ENCODE measurements at regions not wholly inside any gene's neighbourhood (a gene's known extent, or its start where the extent isn't known, plus 50 kb on each side); places are given as distances from the start of the nearest gene placed in this dataset.

DNA sequence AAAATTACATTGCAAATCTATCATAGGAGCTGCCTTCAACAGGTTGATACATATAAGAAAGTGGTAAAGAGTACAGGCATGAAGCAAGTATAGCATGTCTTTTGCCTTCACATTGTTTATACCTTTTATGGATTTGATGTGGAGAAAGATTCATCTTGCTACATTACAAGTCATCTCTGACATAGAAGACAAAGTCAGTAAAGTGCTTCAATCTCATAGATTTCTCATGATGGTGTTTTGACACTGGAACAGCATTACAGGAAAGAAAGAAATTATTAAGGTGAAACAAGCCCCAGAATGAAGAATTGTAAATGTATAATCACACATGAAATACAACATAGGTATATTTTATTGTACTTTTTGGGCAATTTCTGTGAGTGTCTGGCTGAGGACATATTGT lies 580.7 kb upstream of the MMS22L start:
- DNase-seq (ENCODE audit: extremely low read depth, low read depth), result no peak
- no peak overlapping the region for H3K4me3 ChIP-seq (replicated peaks; ENCODE audit: low read depth, low read length)
- TF ChIP-seq, protein P1, sequence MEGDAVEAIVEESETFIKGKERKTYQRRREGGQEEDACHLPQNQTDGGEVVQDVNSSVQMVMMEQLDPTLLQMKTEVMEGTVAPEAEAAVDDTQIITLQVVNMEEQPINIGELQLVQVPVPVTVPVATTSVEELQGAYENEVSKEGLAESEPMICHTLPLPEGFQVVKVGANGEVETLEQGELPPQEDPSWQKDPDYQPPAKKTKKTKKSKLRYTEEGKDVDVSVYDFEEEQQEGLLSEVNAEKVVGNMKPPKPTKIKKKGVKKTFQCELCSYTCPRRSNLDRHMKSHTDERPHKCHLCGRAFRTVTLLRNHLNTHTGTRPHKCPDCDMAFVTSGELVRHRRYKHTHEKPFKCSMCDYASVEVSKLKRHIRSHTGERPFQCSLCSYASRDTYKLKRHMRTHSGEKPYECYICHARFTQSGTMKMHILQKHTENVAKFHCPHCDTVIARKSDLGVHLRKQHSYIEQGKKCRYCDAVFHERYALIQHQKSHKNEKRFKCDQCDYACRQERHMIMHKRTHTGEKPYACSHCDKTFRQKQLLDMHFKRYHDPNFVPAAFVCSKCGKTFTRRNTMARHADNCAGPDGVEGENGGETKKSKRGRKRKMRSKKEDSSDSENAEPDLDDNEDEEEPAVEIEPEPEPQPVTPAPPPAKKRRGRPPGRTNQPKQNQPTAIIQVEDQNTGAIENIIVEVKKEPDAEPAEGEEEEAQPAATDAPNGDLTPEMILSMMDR (IDR thresholded peaks at IDR 0.05; ENCODE audit: low read depth, low read length, missing control alignments), result no peak

DNA sequence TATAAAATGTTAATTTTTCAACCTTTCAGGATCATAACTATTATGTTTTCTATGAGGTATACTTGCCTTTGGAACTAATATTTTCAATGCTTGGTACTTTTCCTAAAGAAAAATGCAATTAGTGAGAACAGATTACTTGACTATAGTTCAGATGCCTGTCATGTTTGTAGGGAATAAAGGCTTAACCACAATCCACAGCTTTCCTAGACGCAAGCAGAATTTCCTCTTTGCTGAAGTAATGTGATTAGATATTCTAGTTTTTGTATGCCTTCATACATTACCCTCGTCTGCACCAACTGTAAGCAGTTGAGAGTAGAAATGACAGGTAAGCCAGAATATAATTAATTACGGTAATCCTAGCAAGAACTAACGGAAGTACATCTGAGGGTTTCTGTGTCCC lies 581.4 kb upstream of the MMS22L start:
- TF ChIP-seq, protein P1 (IDR thresholded peaks at IDR 0.05; ENCODE audit: low read depth, low read length, missing control alignments), result no peak
- no peak overlapping the region for H3K4me3 ChIP-seq (replicated peaks; ENCODE audit: low read depth, low read length)
- DNase-seq (ENCODE audit: extremely low read depth, low read depth), result no peak

DNA sequence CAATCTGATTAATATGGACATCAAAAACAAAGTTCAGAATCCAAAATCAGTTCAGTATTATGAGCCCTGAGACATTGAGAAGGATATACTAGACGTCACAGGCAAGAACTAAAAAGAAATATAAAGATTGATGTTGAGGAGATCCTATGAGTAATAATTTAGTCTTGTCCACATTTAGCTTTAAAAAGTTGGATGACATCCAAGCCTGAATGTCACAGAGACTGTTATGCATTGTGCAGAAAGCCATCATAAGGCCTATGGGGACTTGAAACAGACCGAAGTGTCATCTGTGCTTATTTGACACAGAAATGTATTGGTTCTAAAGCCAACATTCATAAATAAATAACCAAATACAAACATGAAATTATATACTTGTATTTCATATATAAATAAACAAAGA lies 581.8 kb upstream of the MMS22L start:
- H3K4me3 ChIP-seq (replicated peaks; ENCODE audit: low read depth, low read length), result no peak overlapping the region
- TF ChIP-seq, protein P1 (IDR thresholded peaks at IDR 0.05; ENCODE audit: low read depth, low read length, missing control alignments), result no peak
- no peak for DNase-seq (ENCODE audit: extremely low read depth, low read depth)

DNA sequence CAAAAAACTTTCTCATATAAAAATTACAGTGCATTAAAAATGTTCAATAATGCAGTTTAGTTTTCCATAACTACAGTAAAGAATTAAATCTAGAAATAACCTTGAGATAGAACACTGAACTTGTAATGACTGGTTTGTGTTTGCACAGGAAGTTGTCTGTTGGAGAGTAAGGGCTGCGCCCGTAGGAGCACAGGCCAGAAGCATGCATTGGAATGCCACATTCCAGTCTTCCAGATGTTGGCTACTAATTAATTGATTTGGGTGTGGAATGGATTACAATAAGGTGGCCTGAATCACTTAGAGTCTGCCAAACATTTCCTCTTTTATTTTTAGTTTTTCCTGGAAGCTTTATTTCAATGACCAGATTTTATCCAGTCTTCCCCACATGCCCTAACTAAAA lies 582.6 kb upstream of the MMS22L start:
- TF ChIP-seq, protein P1 (IDR thresholded peaks at IDR 0.05; ENCODE audit: low read depth, low read length, missing control alignments), result no peak
- no peak for DNase-seq (ENCODE audit: extremely low read depth, low read depth)

DNA sequence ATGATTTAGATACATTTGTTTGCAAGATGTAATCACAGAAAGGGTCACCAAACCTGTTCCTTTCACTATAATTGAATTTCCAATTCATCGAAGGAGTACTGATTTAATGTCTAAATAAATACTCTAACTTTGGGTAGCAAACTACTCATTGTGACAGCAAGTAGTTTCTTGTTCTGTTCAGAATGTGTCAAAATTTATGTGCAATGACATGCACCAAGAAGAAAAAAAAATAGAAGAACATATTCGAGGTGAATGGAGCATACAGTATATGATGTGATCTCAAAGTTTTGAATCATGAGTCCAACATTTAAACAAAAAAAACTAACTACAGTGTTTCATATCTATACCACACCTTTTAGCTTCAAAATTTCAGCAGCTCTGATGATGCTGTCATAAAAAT lies 583.6 kb upstream of the MMS22L start:
- TF ChIP-seq, protein P1 (IDR thresholded peaks at IDR 0.05; ENCODE audit: low read depth, low read length, missing control alignments), result no peak
- no peak overlapping the region for H3K4me3 ChIP-seq (replicated peaks; ENCODE audit: low read depth, low read length)
- no peak for DNase-seq (ENCODE audit: extremely low read depth, low read depth)

More for the DNA sequence above, 582.6 kb upstream of the MMS22L start:
- H3K4me3 ChIP-seq (replicated peaks; ENCODE audit: low read depth, low read length), result no peak overlapping the region

DNA sequence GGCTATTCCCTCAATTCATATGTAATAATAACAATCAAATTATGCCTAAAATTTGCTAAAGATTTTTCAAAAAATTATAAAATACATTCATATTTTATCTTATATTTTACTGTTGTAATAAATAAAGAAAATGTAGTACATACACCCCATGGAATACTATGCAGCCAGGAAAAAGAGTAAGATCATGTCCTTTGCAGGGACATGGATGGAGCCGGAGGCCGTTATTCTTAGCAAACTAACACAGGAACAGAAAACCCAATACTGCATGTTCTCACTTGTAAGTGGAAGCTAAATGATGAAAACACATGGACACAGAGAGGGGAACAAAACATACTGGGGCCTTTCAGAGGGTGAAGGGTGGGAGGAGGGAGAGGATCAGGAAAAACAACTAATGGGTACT lies 584.2 kb upstream of the MMS22L start:
- TF ChIP-seq, protein P1 (IDR thresholded peaks at IDR 0.05; ENCODE audit: low read depth, low read length, missing control alignments), result no peak

DNA sequence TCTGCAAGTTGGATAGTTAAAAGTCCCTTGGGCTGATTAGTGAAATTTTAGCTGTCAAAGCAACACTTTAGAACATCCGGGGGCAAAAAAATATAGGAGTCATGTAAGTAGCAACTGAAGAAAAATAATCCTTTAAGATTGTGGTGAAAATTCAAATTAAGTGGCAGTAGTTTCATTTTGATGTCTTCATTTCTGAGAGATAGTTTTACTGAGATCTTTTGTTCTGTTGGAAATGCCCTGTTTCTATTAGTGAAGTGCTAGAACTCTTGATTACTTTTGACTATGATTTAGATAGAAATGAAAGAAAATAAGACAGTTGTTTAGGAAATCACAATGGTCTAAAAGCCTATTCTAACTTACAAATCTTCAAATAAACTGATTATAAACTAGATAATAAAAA lies 587.3 kb upstream of the MMS22L start:
- TF ChIP-seq, protein P1 (IDR thresholded peaks at IDR 0.05; ENCODE audit: low read depth, low read length, missing control alignments), result no peak
- H3K4me3 ChIP-seq (replicated peaks; ENCODE audit: low read depth, low read length), result no peak overlapping the region
- DNase-seq (ENCODE audit: extremely low read depth, low read depth), result no peak

More for the DNA sequence above, 584.2 kb upstream of the MMS22L start:
- no peak overlapping the region for H3K4me3 ChIP-seq (replicated peaks; ENCODE audit: low read depth, low read length)
- DNase-seq (ENCODE audit: extremely low read depth, low read depth), result no peak
